MCF 10A (cell line): ENCODE measurements at regions not wholly inside any gene's neighbourhood (a gene's known extent, or its start where the extent isn't known, plus 50 kb on each side); places are given as distances from the start of the nearest gene placed in this dataset.
"Not testable (repeated sequence)": the region's sequence is repeated elsewhere in the genome, so short reads cannot be mapped to it uniquely, and the experiment has no call there.

Experiments
- BruUV-seq: library from RNA; stranded (reverse); fragments of 400-500 nt; replicated peaks from 2 replicates; lab custom pipeline; 2021; lab: Mats Ljungman, UMichigan
- CTCF ChIA-PET: fragments of 300-600 bp; sonication (Branson Sonifier 250); formaldehyde crosslinking; extraction: SDS; loops from one replicate; lab custom pipeline; 2021; ENCODE audit warnings: antibody characterized with exemption, inconsistent platforms; lab: Yijun Ruan, JAX
- POLR2A ChIA-PET: fragments of 300-600, 350-650 bp; sonication (Branson Sonifier 250); formaldehyde crosslinking; extraction: SDS; loops from one replicate; lab custom pipeline; 2020; ENCODE audit warnings: antibody characterized with exemption, inconsistent platforms; lab: Yijun Ruan, JAX
- DNase-seq: peaks from one replicate; pipeline ENCODE4 v3.0.0-alpha.2; 2018; ENCODE audit not compliant: unreplicated experiment
- H3K27ac Mint-ChIP-seq: one replicate; pipeline ENCODE4 v1.8.0; 2022; ENCODE audit warnings: mild to moderate bottlenecking, low read depth, mixed read lengths; ENCODE audit not compliant: unreplicated experiment
- H3K27me3 Mint-ChIP-seq: one replicate; pipeline ENCODE4 v1.8.0; 2022; ENCODE audit warnings: mixed read lengths; ENCODE audit not compliant: insufficient read depth, unreplicated experiment
- H3K36me3 Mint-ChIP-seq: one replicate; pipeline ENCODE4 v1.8.0; 2022; ENCODE audit warnings: mild to moderate bottlenecking, moderate library complexity, mixed read lengths; ENCODE audit not compliant: insufficient read depth, unreplicated experiment
- H3K4me1 Mint-ChIP-seq: one replicate; pipeline ENCODE4 v1.8.0; 2022; ENCODE audit warnings: mixed read lengths; ENCODE audit not compliant: insufficient read depth, unreplicated experiment
- H3K4me3 Mint-ChIP-seq: one replicate; pipeline ENCODE4 v1.8.0; 2022; ENCODE audit warnings: mild to moderate bottlenecking, moderate library complexity, mixed read lengths; ENCODE audit not compliant: unreplicated experiment
- H3K9me3 Mint-ChIP-seq: one replicate; pipeline ENCODE4 v1.8.0; 2022; ENCODE audit warnings: mixed read lengths; ENCODE audit not compliant: unreplicated experiment
- CTCF ChIP-seq: fragments of 200-600 bp; IDR thresholded peaks from one replicate; pipeline ENCODE4 v1.8.0; 2022; ENCODE audit warnings: antibody characterized with exemption, mild to moderate bottlenecking; ENCODE audit not compliant: unreplicated experiment
- intact Hi-C: fragments of 100-400 bp; cut with micrococcal nuclease; formaldehyde crosslinking; loops from 2 replicates; pipeline ENCODE4 v1.14.1; 2022

GRCh38 chr11:23866641-23867040, 630.2 kb upstream of the LUZP2 start:
- no peak for DNase-seq
- CTCF ChIA-PET, result no interaction called here
- Mint-ChIP-seq H3K4me3 (no peak overlapping the region), H3K27ac (no peak overlapping the region), H3K27me3 (no peaks in the 10 kb centered on the region), H3K9me3 (no peaks in the 10 kb centered on the region), H3K4me1 (no peaks in the 10 kb centered on the region), H3K36me3 (no peaks in the 10 kb centered on the region)
- TF ChIP-seq CTCF, result no peak
- POLR2A ChIA-PET, result no interaction called here
- intact Hi-C loops, result no loop called here
- BruUV-seq, result no TSS peak

GRCh38 chr11:23869671-23870070, 627.2 kb upstream of the LUZP2 start:
- H3K27ac Mint-ChIP-seq, result no peak overlapping the region
- CTCF ChIA-PET, result interaction anchor here (0.8 to 1.3 kb wide), 2 partner anchors 11 to 1082 kb away, joined by 3 read pairs; no protein-coding TSS in a partner anchor
- intact Hi-C loops, result no loop called here

GRCh38 chr11:23873406-23873805, 623.4 kb upstream of the LUZP2 start:
- ChIA-PET CTCF (interaction anchor here (0.6 to 0.7 kb wide), 3 partner anchors 29 to 997 kb away, joined by 3 to 4 read pairs (median 3); no protein-coding TSS in a partner anchor), POLR2A (no interaction called here)
- BruUV-seq, result no TSS peak
- H3K27ac Mint-ChIP-seq, result no peak overlapping the region
- no peak for TF ChIP-seq CTCF
- H3K4me3 Mint-ChIP-seq, result no peak overlapping the region
- no peaks in the 10 kb centered on the region for H3K27me3 Mint-ChIP-seq
- DNase-seq, result no peak
- H3K4me1 Mint-ChIP-seq, result no peaks in the 10 kb centered on the region
- intact Hi-C loops, result no loop called here
- no peaks in the 10 kb centered on the region for H3K9me3 Mint-ChIP-seq
- no peaks in the 10 kb centered on the region for H3K36me3 Mint-ChIP-seq

More at GRCh38 chr11:23869671-23870070, 627.2 kb upstream of the LUZP2 start:
- BruUV-seq, result no TSS peak
- POLR2A ChIA-PET, result interaction anchor here (1.1 kb wide), 1 partner anchor 12 kb away, joined by 4 read pairs; no protein-coding TSS in a partner anchor
- no peaks in the 10 kb centered on the region for H3K9me3 Mint-ChIP-seq
- H3K4me3 Mint-ChIP-seq, result no peak overlapping the region
- TF ChIP-seq CTCF, result no peak
- DNase-seq, result no peak
- no peaks in the 10 kb centered on the region for H3K36me3 Mint-ChIP-seq
- H3K27me3 Mint-ChIP-seq, result no peaks in the 10 kb centered on the region
- H3K4me1 Mint-ChIP-seq, result no peaks in the 10 kb centered on the region

GRCh38 chr11:23875176-23875850, 621.5 kb upstream of the LUZP2 start:
- intact Hi-C loops, result no loop called here
- Mint-ChIP-seq H3K36me3 (no peaks in the 10 kb centered on the region), H3K4me3 (no peak overlapping the region), H3K27ac (no peak overlapping the region), H3K4me1 (no peaks in the 10 kb centered on the region), H3K9me3 (no peaks in the 10 kb centered on the region), H3K27me3 (no peaks in the 10 kb centered on the region)
- DNase-seq, result no peak
- BruUV-seq, result no TSS peak
- CTCF ChIA-PET, result interaction anchor here (0.6 kb wide), 1 partner anchor 561 kb away, joined by 5 read pairs; no protein-coding TSS in a partner anchor
- POLR2A ChIA-PET, result no interaction called here
- TF ChIP-seq CTCF, result no peak

GRCh38 chr11:23883426-23884048, 613.3 kb upstream of the LUZP2 start:
- not testable (repeated sequence) for BruUV-seq, H3K9me3 Mint-ChIP-seq

More at GRCh38 chr11:23883426-23884048, 613.3 kb upstream of the LUZP2 start:
- DNase-seq, H3K4me1 Mint-ChIP-seq, H3K27me3 Mint-ChIP-seq, intact Hi-C loops, H3K27ac Mint-ChIP-seq, H3K4me3 Mint-ChIP-seq, POLR2A ChIA-PET, H3K36me3 Mint-ChIP-seq: not testable (repeated sequence)
- CTCF ChIA-PET, result interaction anchor here (0.7 kb wide), 1 partner anchor 14 kb away, joined by 3 read pairs; no protein-coding TSS in a partner anchor
